ENCODE measurements at regions not wholly inside any gene's neighbourhood (a gene's known extent, or its start where the extent isn't known, plus 50 kb on each side); places are given as distances from the start of the nearest gene placed in this dataset.

GRCh38 chr9:3676766-3677165 lies 151.0 kb upstream of the RFX3 start:
- H3K27me3 Mint-ChIP-seq (ENCODE audit: low read depth), result no peaks in the 10 kb centered on the region
- CTCF ChIA-PET, result no interaction called here
- ATAC-seq (no peak), DNase-seq (no peak)
- no peaks in the 10 kb centered on the region for H3K9me3 Mint-ChIP-seq (ENCODE audit: insufficient read depth)
- POLR2A ChIA-PET, result no interaction called here
- H3K36me3 Mint-ChIP-seq (ENCODE audit: low read depth), result no peaks in the 10 kb centered on the region
- no peaks in the 10 kb centered on the region for H3K4me1 Mint-ChIP-seq (ENCODE audit: low read depth)
- no peak overlapping the region for H3K27ac Mint-ChIP-seq
- no peak overlapping the region for H3K4me3 Mint-ChIP-seq

DNA sequence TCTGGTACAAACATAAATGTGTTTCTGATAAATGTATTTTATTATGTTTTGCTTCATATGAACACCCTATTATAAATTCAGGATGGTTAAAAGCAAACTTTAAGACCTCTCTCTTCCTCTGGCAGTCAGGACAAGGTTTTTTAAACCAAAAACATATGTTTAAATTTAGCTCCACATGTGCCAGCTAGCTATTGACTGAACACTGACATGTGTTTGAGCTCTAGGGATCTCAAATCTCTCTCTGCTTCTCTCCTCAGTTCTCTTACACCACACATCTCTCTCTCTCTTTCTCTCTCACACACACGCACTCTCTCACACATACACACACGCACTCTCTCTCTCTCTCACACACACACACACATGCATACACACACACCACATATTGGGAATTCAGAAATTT lies 150.1 kb upstream of the RFX3 start:
- no peaks in the 10 kb centered on the region for H3K36me3 Mint-ChIP-seq (ENCODE audit: low read depth)
- no peaks in the 10 kb centered on the region for H3K27me3 Mint-ChIP-seq (ENCODE audit: low read depth)
- ATAC-seq (no peak), DNase-seq (no peak)
- ChIA-PET CTCF (no interaction called here), POLR2A (no interaction called here)
- no peaks in the 10 kb centered on the region for H3K4me1 Mint-ChIP-seq (ENCODE audit: low read depth)
- no peaks in the 10 kb centered on the region for H3K9me3 Mint-ChIP-seq (ENCODE audit: insufficient read depth)
- H3K27ac Mint-ChIP-seq, result no peak overlapping the region
- no peak overlapping the region for H3K4me3 Mint-ChIP-seq

DNA sequence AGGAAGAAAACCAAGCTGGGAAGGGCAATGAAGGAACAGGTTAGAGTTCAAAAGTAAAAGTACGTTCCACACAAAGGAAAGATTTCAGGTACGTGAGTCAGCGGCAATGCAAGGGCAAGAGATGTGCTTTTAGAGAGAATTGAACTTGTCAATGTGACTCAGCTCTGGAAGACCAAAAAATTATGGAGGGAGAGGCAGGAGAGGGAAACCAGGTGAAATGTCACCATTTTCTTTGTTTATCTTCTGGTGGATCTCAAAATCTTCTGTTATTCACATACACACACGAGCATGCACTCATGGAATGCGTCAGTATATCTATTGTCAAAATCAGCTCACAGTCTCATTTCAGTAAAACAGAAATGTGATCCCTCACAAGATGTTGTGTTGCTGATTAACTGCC lies 148.8 kb upstream of the RFX3 start:
- ChIA-PET POLR2A (no interaction called here), CTCF (no interaction called here)
- Mint-ChIP-seq H3K4me3 (no peak overlapping the region), H3K36me3 (ENCODE audit: low read depth) (no peaks in the 10 kb centered on the region), H3K27me3 (ENCODE audit: low read depth) (no peaks in the 10 kb centered on the region), H3K27ac (no peak overlapping the region), H3K9me3 (ENCODE audit: insufficient read depth) (no peaks in the 10 kb centered on the region), H3K4me1 (ENCODE audit: low read depth) (no peaks in the 10 kb centered on the region)
- DNase-seq (no peak), ATAC-seq (no peak)

DNA sequence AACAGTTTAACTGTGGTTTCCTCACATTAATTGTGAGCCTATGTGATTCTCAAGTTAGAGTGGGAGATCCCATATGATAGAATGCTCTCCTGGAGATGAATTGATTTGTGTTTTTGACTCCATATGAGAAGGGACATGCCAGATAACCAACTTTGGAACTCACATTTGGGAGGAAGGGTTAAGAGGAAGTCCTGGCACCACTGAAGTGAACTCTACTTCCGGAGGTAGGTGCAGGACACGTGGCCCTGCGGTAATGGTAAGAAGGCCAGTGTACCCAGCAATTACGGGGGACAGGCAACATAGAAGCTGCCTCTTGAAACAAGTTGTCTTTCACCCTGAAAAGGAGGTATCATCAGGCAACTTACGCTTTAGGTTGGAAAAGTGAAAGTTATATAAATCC lies 146.6 kb upstream of the RFX3 start:
- no peak overlapping the region for H3K27ac Mint-ChIP-seq
- ATAC-seq, result no peak
- POLR2A ChIA-PET, result no interaction called here

DNA sequence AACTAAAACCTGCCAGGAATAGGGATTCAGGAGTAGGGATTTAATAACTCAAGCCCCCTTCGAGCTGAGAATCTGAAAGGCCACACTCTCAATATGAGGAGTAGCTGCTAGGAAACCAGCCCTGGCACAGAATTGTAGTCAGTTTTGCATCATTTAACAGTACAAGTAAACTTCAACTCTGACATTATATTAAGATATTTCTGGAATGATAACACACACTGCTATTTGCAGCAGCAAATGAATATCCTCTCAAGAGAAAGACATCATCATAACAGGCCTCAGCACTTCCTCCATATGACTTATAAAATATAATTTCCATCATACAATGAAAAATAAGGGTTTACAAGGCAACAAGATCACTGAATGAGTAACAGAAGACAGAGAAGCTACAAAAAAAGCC lies 138.2 kb upstream of the RFX3 start:
- Mint-ChIP-seq H3K4me3 (no peak overlapping the region), H3K36me3 (ENCODE audit: low read depth) (no peaks in the 10 kb centered on the region), H3K27me3 (ENCODE audit: low read depth) (no peaks in the 10 kb centered on the region), H3K9me3 (ENCODE audit: insufficient read depth) (no peaks in the 10 kb centered on the region), H3K27ac (no peak overlapping the region), H3K4me1 (ENCODE audit: low read depth) (no peaks in the 10 kb centered on the region)
- ATAC-seq, result no peak
- CTCF ChIA-PET, result no interaction called here
- no peak for DNase-seq
- POLR2A ChIA-PET, result no interaction called here

More for the DNA sequence above, 146.6 kb upstream of the RFX3 start:
- H3K27me3 Mint-ChIP-seq (ENCODE audit: low read depth), result no peaks in the 10 kb centered on the region
- H3K4me3 Mint-ChIP-seq, result no peak overlapping the region
- DNase-seq, result no peak
- CTCF ChIA-PET, result no interaction called here
- no peaks in the 10 kb centered on the region for H3K9me3 Mint-ChIP-seq (ENCODE audit: insufficient read depth)
- H3K4me1 Mint-ChIP-seq (ENCODE audit: low read depth), result no peaks in the 10 kb centered on the region
- no peaks in the 10 kb centered on the region for H3K36me3 Mint-ChIP-seq (ENCODE audit: low read depth)

- ChIA-PET CTCF (no interaction called here), POLR2A (no interaction called here)
- no peak for ATAC-seq
- no peak for DNase-seq
- H3K27me3 Mint-ChIP-seq (ENCODE audit: low read depth), result no peaks in the 10 kb centered on the region
- H3K4me3 Mint-ChIP-seq, result no peak overlapping the region
- H3K4me1 Mint-ChIP-seq (ENCODE audit: low read depth), result no peaks in the 10 kb centered on the region
- H3K36me3 Mint-ChIP-seq (ENCODE audit: low read depth), result peaks cover 4% of the 10 kb centered on the region
- H3K27ac Mint-ChIP-seq, result no peak overlapping the region
- H3K9me3 Mint-ChIP-seq (ENCODE audit: insufficient read depth), result no peaks in the 10 kb centered on the region
Observed at GRCh38 chr9:3662671-3663070, 136.9 kb upstream of the RFX3 start.

DNA sequence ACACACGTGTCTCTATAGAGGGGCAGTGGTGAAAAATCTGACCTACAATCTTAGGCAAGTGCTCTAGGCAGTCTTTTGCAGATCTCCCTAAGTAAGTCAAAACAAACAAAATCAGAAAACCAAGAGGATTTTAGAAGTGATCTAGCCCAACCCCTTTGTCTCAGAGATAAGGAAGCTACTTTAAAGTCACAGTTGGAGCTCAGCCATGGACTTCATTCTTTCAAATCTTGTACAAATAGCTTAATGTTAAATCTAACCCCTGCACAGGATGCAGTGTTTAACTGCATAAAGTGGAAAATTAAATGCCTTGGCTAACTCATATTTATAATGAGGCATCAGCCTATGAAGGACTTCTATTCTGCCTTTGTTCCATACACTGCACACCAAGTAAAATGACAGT lies 135.1 kb upstream of the RFX3 start:
- ChIA-PET POLR2A (no interaction called here), CTCF (no interaction called here)
- Mint-ChIP-seq H3K27ac (no peak overlapping the region), H3K9me3 (ENCODE audit: insufficient read depth) (no peaks in the 10 kb centered on the region), H3K4me3 (no peak overlapping the region), H3K36me3 (ENCODE audit: low read depth) (peaks cover 7% of the 10 kb centered on the region), H3K4me1 (ENCODE audit: low read depth) (no peaks in the 10 kb centered on the region), H3K27me3 (ENCODE audit: low read depth) (no peaks in the 10 kb centered on the region)
- no peak for DNase-seq
- no peak for ATAC-seq

DNA sequence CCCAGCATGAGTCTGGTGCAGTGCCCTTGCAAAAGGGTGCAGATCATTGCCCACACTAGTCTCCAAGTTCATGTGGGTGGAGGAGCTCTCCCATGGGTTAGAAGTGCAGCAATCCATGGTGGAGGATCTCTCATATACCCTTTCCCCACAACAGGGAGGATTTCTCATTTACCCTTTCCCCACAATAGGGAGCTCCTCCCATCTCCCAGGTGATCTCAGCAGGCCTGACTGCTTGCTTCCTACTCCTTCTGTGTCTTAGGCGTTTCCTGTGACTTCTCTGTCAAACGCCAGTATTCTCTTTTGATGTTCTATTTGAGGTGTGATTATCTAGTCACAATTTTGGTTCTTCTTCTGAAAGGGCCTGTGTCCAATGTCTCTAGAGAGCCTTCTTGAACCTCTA lies 133.8 kb upstream of the RFX3 start:
- ATAC-seq, result no peak
- POLR2A ChIA-PET, result no interaction called here
- Mint-ChIP-seq H3K9me3 (ENCODE audit: insufficient read depth) (no peaks in the 10 kb centered on the region), H3K27ac (no peak overlapping the region), H3K27me3 (ENCODE audit: low read depth) (no peaks in the 10 kb centered on the region), H3K4me1 (ENCODE audit: low read depth) (no peaks in the 10 kb centered on the region), H3K4me3 (no peak overlapping the region), H3K36me3 (ENCODE audit: low read depth) (peaks cover 7% of the 10 kb centered on the region)
- CTCF ChIA-PET, result interaction anchor here (0.6 kb wide), 1 partner anchor 328 kb away, joined by 3 read pairs; no protein-coding TSS in a partner anchor
- no peak for DNase-seq

DNA sequence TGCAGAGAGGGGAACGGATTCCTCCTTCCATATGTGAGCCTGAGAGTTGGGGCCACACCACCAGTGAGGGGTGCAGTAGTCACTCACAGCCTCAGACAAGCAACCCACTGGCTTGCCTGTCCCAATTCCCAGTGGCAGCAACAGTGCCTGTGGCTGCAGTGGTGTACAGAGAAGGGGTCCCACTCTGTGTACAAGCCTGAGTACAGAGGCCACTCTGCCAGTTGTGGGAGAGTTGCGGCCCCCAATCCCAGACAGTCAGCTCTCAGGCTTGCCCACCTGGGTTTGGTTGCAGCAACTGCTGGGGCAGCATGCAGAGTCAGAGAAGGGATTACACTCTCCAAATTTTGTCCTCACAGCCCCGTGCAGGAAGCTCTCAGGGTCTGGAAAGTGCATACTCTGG lies 133.2 kb upstream of the RFX3 start:
- Mint-ChIP-seq H3K9me3 (ENCODE audit: insufficient read depth) (no peaks in the 10 kb centered on the region), H3K4me3 (no peak overlapping the region), H3K27ac (no peak overlapping the region), H3K36me3 (ENCODE audit: low read depth) (peaks cover 7% of the 10 kb centered on the region), H3K4me1 (ENCODE audit: low read depth) (no peaks in the 10 kb centered on the region), H3K27me3 (ENCODE audit: low read depth) (no peaks in the 10 kb centered on the region)
- ATAC-seq, result no peak
- DNase-seq, result no peak
- ChIA-PET CTCF (no interaction called here), POLR2A (no interaction called here)

DNA sequence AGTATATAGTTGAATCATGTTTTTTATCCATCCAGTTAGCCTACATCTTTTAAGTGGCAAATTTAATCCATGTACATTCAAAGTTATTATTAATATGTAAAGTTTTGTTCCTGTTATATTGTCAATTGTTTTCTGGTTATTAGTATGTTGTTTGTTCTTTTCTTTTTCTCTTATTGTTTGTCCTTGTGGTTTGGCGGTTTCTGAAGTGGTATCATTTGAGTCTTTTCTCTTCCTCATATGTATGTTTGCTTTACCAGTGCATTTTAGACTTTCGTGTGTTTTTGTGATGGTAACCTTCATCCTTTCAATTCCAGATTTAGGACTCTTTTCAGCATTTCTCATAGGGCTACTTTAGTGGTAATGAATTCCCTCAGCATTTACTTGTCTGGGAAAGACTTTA lies 130.4 kb upstream of the RFX3 start:
- H3K36me3 Mint-ChIP-seq (ENCODE audit: low read depth), result peaks cover 7% of the 10 kb centered on the region
- H3K4me1 Mint-ChIP-seq (ENCODE audit: low read depth), result no peaks in the 10 kb centered on the region
- DNase-seq (no peak), ATAC-seq (no peak)
- H3K27ac Mint-ChIP-seq, result no peak overlapping the region
- CTCF ChIA-PET, result no interaction called here
- POLR2A ChIA-PET, result no interaction called here
- no peak overlapping the region for H3K4me3 Mint-ChIP-seq
- H3K9me3 Mint-ChIP-seq (ENCODE audit: insufficient read depth), result peaks cover 6% of the 10 kb centered on the region
- H3K27me3 Mint-ChIP-seq (ENCODE audit: low read depth), result no peaks in the 10 kb centered on the region

DNA sequence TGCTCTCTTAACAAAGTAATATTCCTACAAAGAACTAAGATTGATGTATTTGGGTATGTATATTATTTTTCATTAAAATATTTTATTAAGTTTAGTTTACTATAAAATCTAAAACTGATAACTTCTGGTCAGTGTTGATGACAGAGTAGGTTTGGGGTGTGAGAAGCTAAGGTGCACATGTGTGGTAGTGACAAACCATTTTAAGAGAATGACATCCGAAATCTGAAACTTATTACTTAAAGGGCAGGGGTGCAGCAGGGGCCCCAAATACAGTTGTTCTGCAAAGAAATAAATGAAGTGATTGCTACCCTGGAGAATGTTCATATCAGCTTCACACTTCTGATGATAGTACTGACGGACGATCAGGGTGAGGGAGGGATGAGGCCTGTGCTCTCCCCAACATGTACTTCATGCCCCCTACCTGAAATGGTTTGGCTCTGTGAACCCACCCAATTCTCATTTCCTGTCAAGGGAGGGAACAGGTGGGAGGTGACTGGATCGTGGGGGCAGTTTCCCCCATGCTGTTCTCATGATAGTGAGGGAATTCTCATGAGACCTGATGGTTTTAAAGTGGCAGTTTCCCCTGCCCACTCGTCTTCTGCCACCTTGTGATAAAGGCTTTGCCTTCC lies 125.3 kb upstream of the RFX3 start:
- CTCF ChIA-PET, result no interaction called here

DNA sequence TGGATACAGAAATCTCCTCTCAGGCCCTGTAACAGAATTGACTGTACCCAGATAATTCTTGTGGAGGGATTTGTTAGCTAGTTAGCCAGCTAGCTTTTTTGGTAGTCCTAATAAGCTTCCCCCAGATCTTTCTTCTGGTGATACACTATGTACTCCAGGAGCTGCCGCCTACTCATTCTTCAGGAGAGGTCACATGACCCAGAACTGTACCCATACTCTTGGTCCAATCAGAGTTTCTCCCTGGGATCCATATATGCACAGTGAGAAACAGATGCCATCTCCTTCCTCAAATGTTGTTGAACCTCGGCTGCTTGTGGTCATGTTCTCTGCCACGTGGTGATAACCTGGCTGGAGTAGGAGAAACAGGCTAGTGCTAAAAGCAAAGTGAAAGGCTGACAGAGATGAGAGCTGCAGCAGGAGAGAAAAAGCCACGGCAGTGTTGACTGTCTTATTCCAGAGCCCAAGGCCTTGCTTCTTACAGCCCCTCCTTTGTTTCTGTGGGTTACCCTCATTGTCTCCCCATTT lies 123.0 kb upstream of the RFX3 start:
- no peak overlapping the region for H3K4me3 Mint-ChIP-seq
- no peak overlapping the region for H3K27ac Mint-ChIP-seq
- no peak for DNase-seq
- H3K4me1 Mint-ChIP-seq (ENCODE audit: low read depth), result peaks cover 3% of the 10 kb centered on the region
- no peaks in the 10 kb centered on the region for H3K36me3 Mint-ChIP-seq (ENCODE audit: low read depth)
- H3K9me3 Mint-ChIP-seq (ENCODE audit: insufficient read depth), result peaks cover 6% of the 10 kb centered on the region
- POLR2A ChIA-PET, result no interaction called here
- no peak for ATAC-seq
- CTCF ChIA-PET, result no interaction called here
- no peaks in the 10 kb centered on the region for H3K27me3 Mint-ChIP-seq (ENCODE audit: low read depth)

More for the DNA sequence above, 125.3 kb upstream of the RFX3 start:
- ATAC-seq (no peak), DNase-seq (no peak)
- POLR2A ChIA-PET, result no interaction called here
- H3K27ac Mint-ChIP-seq, result no peak overlapping the region
- H3K4me1 Mint-ChIP-seq (ENCODE audit: low read depth), result peaks cover 3% of the 10 kb centered on the region
- no peaks in the 10 kb centered on the region for H3K36me3 Mint-ChIP-seq (ENCODE audit: low read depth)
- no peaks in the 10 kb centered on the region for H3K27me3 Mint-ChIP-seq (ENCODE audit: low read depth)
- no peak overlapping the region for H3K4me3 Mint-ChIP-seq
- peaks cover 6% of the 10 kb centered on the region for H3K9me3 Mint-ChIP-seq (ENCODE audit: insufficient read depth)

GRCh38 chr9:3648266-3648665 lies 122.5 kb upstream of the RFX3 start:
- Mint-ChIP-seq H3K9me3 (ENCODE audit: insufficient read depth) (peaks cover 3% of the 10 kb centered on the region), H3K27me3 (ENCODE audit: low read depth) (no peaks in the 10 kb centered on the region), H3K27ac (no peak overlapping the region)

More at GRCh38 chr9:3648266-3648665, 122.5 kb upstream of the RFX3 start:
- Mint-ChIP-seq H3K4me3 (no peak overlapping the region), H3K4me1 (ENCODE audit: low read depth) (peaks cover 3% of the 10 kb centered on the region), H3K36me3 (ENCODE audit: low read depth) (no peaks in the 10 kb centered on the region)
- ChIA-PET CTCF (interaction anchor here (1.0 kb wide), 1 partner anchor 407 kb away, joined by 3 read pairs; no protein-coding TSS in a partner anchor), POLR2A (no interaction called here)
- DNase-seq (no peak), ATAC-seq (no peak)
